SK-N-SH (cell line): ENCODE measurements at regions not wholly inside any gene's neighbourhood (a gene's known extent, or its start where the extent isn't known, plus 50 kb on each side); places are given as distances from the start of the nearest gene placed in this dataset.

ENCODE experiments used
- CTCF ChIA-PET: fragments of 300-600, 350-600 bp; formaldehyde crosslinking; extraction: SDS; loops from one replicate; lab custom pipeline; 2021; lab: Yijun Ruan, JAX
- POLR2A ChIA-PET: fragments of 350-600 bp; sonication (Branson Sonifier 250); formaldehyde crosslinking; extraction: SDS; loops from one replicate; lab custom pipeline; 2020; ENCODE audit warnings: antibody characterized with exemption, inconsistent platforms; lab: Yijun Ruan, JAX
- DNase-seq: peaks from one replicate; pipeline ENCODE4 v3.0.0; 2012
- H2AFZ ChIP-seq: fragments of 200-600 bp; sonication (generic); 2 replicates; pipeline ENCODE4 v1.8.1; 2016; ENCODE audit warnings: antibody characterized with exemption, mild to moderate bottlenecking, low read depth
- H3F3A ChIP-seq: fragments of 200-600 bp; sonication (generic); replicated peaks from 2 replicates; pipeline ENCODE3; 2016; ENCODE audit warnings: antibody characterized with exemption, mild to moderate bottlenecking; ENCODE audit not compliant: insufficient read depth
- H3K27ac ChIP-seq, 2 experiments: fragments of 200-500 bp in 1 of 2; fragments of 200-600 bp in 1 of 2; sonication (Bioruptor generic) in 1 of 2; sonication (generic), shearing (Covaris generic) in 1 of 2; 2 replicates each; pipeline versions ENCODE4 v1.5.1 to v1.6.1; 2014 to 2016; ENCODE audit warnings: low read depth in 2 of 2, inconsistent platforms in 1 of 2, low read length in 1 of 2, mild to moderate bottlenecking in 1 of 2, mixed read lengths in 1 of 2
- H3K27me3 ChIP-seq: fragments of 200-600 bp; sonication (generic), shearing (Covaris generic); 2 replicates; pipeline ENCODE4 v1.6.1; 2016; ENCODE audit warnings: mixed run types; ENCODE audit not compliant: insufficient read depth
- H3K36me3 ChIP-seq, 2 experiments: fragments of 200-500 bp in 1 of 2; fragments of 200-600 bp in 1 of 2; sonication (Bioruptor generic) in 1 of 2; sonication (generic) in 1 of 2; replicated peaks in 1 of 2; 2 replicates each; pipeline versions ENCODE3 to v1.5.1; 2014 to 2016; ENCODE audit warnings: low read length in 1 of 2, mild to moderate bottlenecking in 1 of 2; ENCODE audit not compliant: insufficient read depth in 2 of 2, control insufficient read depth in 1 of 2
- H3K4me1 ChIP-seq, 2 experiments: fragments of 200-500 bp in 1 of 2; fragments of 200-600 bp in 1 of 2; sonication (Bioruptor generic) in 1 of 2; sonication (generic), shearing (Covaris generic) in 1 of 2; 2 replicates each; pipeline versions ENCODE4 v1.5.1 to v1.6.1; 2014 to 2016; ENCODE audit warnings: low read depth in 1 of 2, low read length in 1 of 2, mixed run types in 1 of 2; ENCODE audit not compliant: insufficient read depth in 2 of 2, control insufficient read depth in 1 of 2
- H3K4me2 ChIP-seq: fragments of 200-600 bp; sonication (generic), shearing (Covaris generic); 2 replicates; pipeline ENCODE4 v1.6.1; 2017; ENCODE audit warnings: mixed run types
- H3K4me3 ChIP-seq, 2 experiments: fragments of 200-500 bp in 1 of 2; fragments of 200-600 bp in 1 of 2; sonication (Bioruptor generic) in 1 of 2; sonication (generic), shearing (Covaris generic) in 1 of 2; 2 replicates each; pipeline versions ENCODE4 v1.5.1 to v1.8.1; 2014 to 2016; ENCODE audit warnings: low read depth in 2 of 2, inconsistent platforms in 1 of 2, low read length in 1 of 2, mild to moderate bottlenecking in 1 of 2, mixed read lengths in 1 of 2, moderate library complexity in 1 of 2
- H3K79me2 ChIP-seq: fragments of 200-600 bp; sonication (generic); 2 replicates; pipeline ENCODE4 v1.8.1; 2017; ENCODE audit warnings: mild to moderate bottlenecking; ENCODE audit not compliant: insufficient read depth
- H3K9ac ChIP-seq: fragments of 200-600 bp; sonication (generic); 2 replicates; pipeline ENCODE4 v1.6.1; 2017; ENCODE audit warnings: mixed run types
- H3K9me2 ChIP-seq: fragments of 200-600 bp; sonication (generic); 2 replicates; pipeline ENCODE4 v1.6.1; 2017; ENCODE audit warnings: mixed run types
- H3K9me3 ChIP-seq: fragments of 200-600 bp; sonication (generic); 2 replicates; pipeline ENCODE4 v1.6.1; 2017; ENCODE audit warnings: mixed run types, mild to moderate bottlenecking, moderate library complexity
- H4K20me1 ChIP-seq: fragments of 200-600 bp; sonication (generic); 2 replicates; pipeline ENCODE4 v1.6.1; 2017; ENCODE audit warnings: mild to moderate bottlenecking, mixed run types; ENCODE audit not compliant: insufficient read depth
- EZH2phosphoT487 ChIP-seq: fragments of 200-600 bp; sonication (generic); IDR thresholded peaks from 2 replicates; pipeline ENCODE4 v1.6.1; 2017; ENCODE audit warnings: low read depth, mixed run types, mild to moderate bottlenecking, antibody characterized with exemption, moderate library complexity, borderline replicate concordance
- GABPA ChIP-seq: IDR thresholded peaks from 2 replicates; pipeline ENCODE4 v1.4.0; 2012; ENCODE audit warnings: low read depth, mild to moderate bottlenecking
- IRF3 ChIP-seq: fragments of 150-350 bp; IDR thresholded peaks from 2 replicates; pipeline ENCODE4 v1.6.1; 2016; ENCODE audit warnings: mild to moderate bottlenecking, low read depth, low read length
- MEF2A ChIP-seq: IDR thresholded peaks from 2 replicates; pipeline ENCODE4 v1.4.0; 2012; ENCODE audit warnings: low read depth, borderline replicate concordance
- MXI1 ChIP-seq: IDR thresholded peaks from 2 replicates; pipeline ENCODE4 v1.6.1; 2012; ENCODE audit warnings: mild to moderate bottlenecking, low read depth, low read length, improper control_type of control experiment
- NFIC ChIP-seq: IDR thresholded peaks from 2 replicates; pipeline ENCODE4 v1.4.0; 2012; ENCODE audit warnings: borderline replicate concordance
- PBX3 ChIP-seq: IDR thresholded peaks from 2 replicates; pipeline ENCODE4; 2012
- RCOR1 ChIP-seq: fragments of 150-350 bp; IDR thresholded peaks from 2 replicates; pipeline ENCODE4 v1.6.1; 2017; ENCODE audit warnings: antibody characterized with exemption, low read length
- RFX5 ChIP-seq: IDR thresholded peaks from 2 replicates; pipeline ENCODE4 v1.6.1; 2012; ENCODE audit warnings: mild to moderate bottlenecking, improper control_type of control experiment, low read length
- SMC3 ChIP-seq: IDR thresholded peaks from 2 replicates; pipeline ENCODE4 v1.6.1; 2012; ENCODE audit warnings: low read depth, low read length, improper control_type of control experiment
- TCF12 ChIP-seq: IDR thresholded peaks from 2 replicates; pipeline ENCODE4 v1.4.0; 2012
- WGBS: methylation state at CpG from one replicate; pipeline ENCODE4 v1.1.6; 2017; ENCODE audit warnings: low lambda C conversion rate; 5-methylcytosine and 5-hydroxymethylcytosine counted together
- TF ChIP-seq, protein P1 (sequence below): IDR thresholded peaks from 2 replicates; pipeline ENCODE4 v1.4.0; 2012; ENCODE audit warnings: low read depth
- TF ChIP-seq, protein P2 (sequence below): fragments of 200-600 bp; sonication (generic); IDR thresholded peaks from 2 replicates; pipeline ENCODE4 v1.6.1; 2017; ENCODE audit warnings: antibody characterized with exemption, mild to moderate bottlenecking, moderate library complexity

GRCh38 chr22:49413146-49413545 is 414.5 kb downstream of the BRD1 start:
- H3K4me2 ChIP-seq, result no peak overlapping the region

More at GRCh38 chr22:49413146-49413545, 414.5 kb downstream of the BRD1 start:
- DNase-seq, result no peak
- 35% methylated on average over 8 of the region's 8 CpGs for WGBS
- H3K9me3 ChIP-seq, result no peaks in the 10 kb centered on the region
- no peaks in the 10 kb centered on the region; the same call in 1 of the 2 replicates for H3K27me3 ChIP-seq
- H2AFZ ChIP-seq, result no peak overlapping the region
- POLR2A ChIA-PET, result no interaction called here
- H3K4me3 ChIP-seq, result no peak overlapping the region
- no peaks in the 10 kb centered on the region for H4K20me1 ChIP-seq
- H3K27ac ChIP-seq, result no peak overlapping the region
- H3F3A ChIP-seq, result no peaks in the 10 kb centered on the region
- H3K79me2 ChIP-seq, result no peaks in the 10 kb centered on the region
- no peaks in the 10 kb centered on the region for H3K4me1 ChIP-seq
- no peaks in the 10 kb centered on the region for H3K9me2 ChIP-seq
- CTCF ChIA-PET, result interaction anchor here (0.8 to 1.0 kb wide), 2 partner anchors 9 to 95 kb away, joined by 3 read pairs; no protein-coding TSS in a partner anchor
- TF ChIP-seq RCOR1, result no peak
- TF ChIP-seq RFX5, result no peak
- TF ChIP-seq IRF3, result no peak
- TF ChIP-seq SMC3, result no peak
- TF ChIP-seq EZH2phosphoT487, result no peak
- TF ChIP-seq NFIC, result no peak
- TF ChIP-seq MEF2A, result no peak
- TF ChIP-seq, protein P1, sequence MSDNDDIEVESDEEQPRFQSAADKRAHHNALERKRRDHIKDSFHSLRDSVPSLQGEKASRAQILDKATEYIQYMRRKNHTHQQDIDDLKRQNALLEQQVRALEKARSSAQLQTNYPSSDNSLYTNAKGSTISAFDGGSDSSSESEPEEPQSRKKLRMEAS, result no peak
- TF ChIP-seq, protein P2, sequence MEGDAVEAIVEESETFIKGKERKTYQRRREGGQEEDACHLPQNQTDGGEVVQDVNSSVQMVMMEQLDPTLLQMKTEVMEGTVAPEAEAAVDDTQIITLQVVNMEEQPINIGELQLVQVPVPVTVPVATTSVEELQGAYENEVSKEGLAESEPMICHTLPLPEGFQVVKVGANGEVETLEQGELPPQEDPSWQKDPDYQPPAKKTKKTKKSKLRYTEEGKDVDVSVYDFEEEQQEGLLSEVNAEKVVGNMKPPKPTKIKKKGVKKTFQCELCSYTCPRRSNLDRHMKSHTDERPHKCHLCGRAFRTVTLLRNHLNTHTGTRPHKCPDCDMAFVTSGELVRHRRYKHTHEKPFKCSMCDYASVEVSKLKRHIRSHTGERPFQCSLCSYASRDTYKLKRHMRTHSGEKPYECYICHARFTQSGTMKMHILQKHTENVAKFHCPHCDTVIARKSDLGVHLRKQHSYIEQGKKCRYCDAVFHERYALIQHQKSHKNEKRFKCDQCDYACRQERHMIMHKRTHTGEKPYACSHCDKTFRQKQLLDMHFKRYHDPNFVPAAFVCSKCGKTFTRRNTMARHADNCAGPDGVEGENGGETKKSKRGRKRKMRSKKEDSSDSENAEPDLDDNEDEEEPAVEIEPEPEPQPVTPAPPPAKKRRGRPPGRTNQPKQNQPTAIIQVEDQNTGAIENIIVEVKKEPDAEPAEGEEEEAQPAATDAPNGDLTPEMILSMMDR, result no peak
- TF ChIP-seq MXI1, result no peak
- TF ChIP-seq TCF12, result no peak
- no peak for TF ChIP-seq PBX3
- TF ChIP-seq GABPA, result no peak
- TF ChIP-seq, all 33 proteins: peak for 0
- no peaks in the 10 kb centered on the region for H3K36me3 ChIP-seq
- no peak overlapping the region for H3K9ac ChIP-seq
